SU-DHL-6 (cell line): ENCODE measurements at regions not wholly inside any gene's neighbourhood (a gene's known extent, or its start where the extent isn't known, plus 50 kb on each side); places are given as distances from the start of the nearest gene placed in this dataset.

Source experiments
- H2AFZ ChIP-seq: fragments of 200-600 bp; sonication (generic); 2 replicates; pipeline ENCODE4 v1.6.1; 2014; ENCODE audit warnings: low read depth, mild to moderate bottlenecking, moderate library complexity, mixed read lengths, antibody characterized with exemption, low read length; ENCODE audit not compliant: severe bottlenecking
- H3F3A ChIP-seq: fragments of 200-600 bp; shearing (Covaris generic); 2 replicates; pipeline ENCODE4 v1.6.0; 2016; ENCODE audit warnings: antibody characterized with exemption, mild to moderate bottlenecking; ENCODE audit not compliant: insufficient read depth
- H3K27ac ChIP-seq: fragments of 200-600 bp; sonication (generic); 2 replicates; pipeline ENCODE4 v1.5.1; 2016; ENCODE audit warnings: low read depth, mild to moderate bottlenecking, low read length, moderate library complexity, mixed read lengths
- H3K27me3 ChIP-seq: fragments of 200-600 bp; sonication (generic), shearing (Covaris generic); 2 replicates; pipeline ENCODE4 v1.6.0; 2014; ENCODE audit warnings: mild to moderate bottlenecking, low read length
- H3K36me3 ChIP-seq: fragments of 200-600 bp; sonication (generic); 2 replicates; pipeline ENCODE4 v1.6.1; 2014; ENCODE audit warnings: mild to moderate bottlenecking, low read length, mixed read lengths
- H3K4me2 ChIP-seq: fragments of 300-600, 200-600 bp; shearing (Covaris generic), sonication (generic); 2 replicates; pipeline ENCODE4 v1.6.0; 2014; ENCODE audit warnings: low read length, low read depth, mild to moderate bottlenecking; ENCODE audit not compliant: poor library complexity, severe bottlenecking
- H3K4me3 ChIP-seq: fragments of 200-600 bp; sonication (generic); 2 replicates; pipeline ENCODE4 v1.5.1; 2014; ENCODE audit warnings: antibody characterized with exemption, low read length, mild to moderate bottlenecking, mixed read lengths; ENCODE audit not compliant: insufficient read depth, poor library complexity, severe bottlenecking
- H3K79me2 ChIP-seq: fragments of 200-600 bp; sonication (generic); 2 replicates; pipeline ENCODE4 v1.6.1; 2014; ENCODE audit warnings: mild to moderate bottlenecking, low read length, moderate library complexity; ENCODE audit not compliant: insufficient read depth
- H3K9ac ChIP-seq: fragments of 200-600 bp; sonication (generic); 2 replicates; pipeline ENCODE4 v1.7.0; 2014; ENCODE audit warnings: mild to moderate bottlenecking, low read length
- H3K9me2 ChIP-seq: fragments of 200-600 bp; sonication (generic); replicated peaks from 2 replicates; pipeline ENCODE4 v1.6.1; 2014; ENCODE audit warnings: low read length; ENCODE audit not compliant: insufficient read depth
- H3K9me3 ChIP-seq: fragments of 200-600 bp; sonication (generic); 2 replicates; pipeline ENCODE4 v1.6.1; 2014; ENCODE audit warnings: low read length, mixed read lengths; ENCODE audit not compliant: insufficient read depth
- H4K20me1 ChIP-seq: fragments of 200-600 bp; sonication (generic); 2 replicates; pipeline ENCODE4 v1.6.1; 2014; ENCODE audit warnings: low read depth, mild to moderate bottlenecking, antibody characterized with exemption, low read length, moderate library complexity, mixed read lengths
- CTCF ChIP-seq: fragments of 200-600 bp; sonication (generic); IDR thresholded peaks from one replicate; pipeline ENCODE4 v1.5.1; 2017; ENCODE audit warnings: antibody characterized with exemption, mild to moderate bottlenecking, low read length, moderate library complexity; ENCODE audit not compliant: insufficient read depth, poor library complexity, severe bottlenecking
- EZH2phosphoT487 ChIP-seq: fragments of 200-600 bp; sonication (generic), shearing (Covaris generic); conservative IDR thresholded peaks from 2 replicates; pipeline ENCODE4 v1.6.1; 2018; ENCODE audit warnings: mild to moderate bottlenecking, antibody characterized with exemption, low read length, moderate library complexity, mixed read lengths

- H3K9me3 ChIP-seq: no peaks in the 10 kb centered on the region
- no peaks in the 10 kb centered on the region for H4K20me1 ChIP-seq
- no peak overlapping the region for H3K27ac ChIP-seq
- H3K9me2 ChIP-seq: no peaks in the 10 kb centered on the region
- no peaks in the 10 kb centered on the region for H3K79me2 ChIP-seq
- H3F3A ChIP-seq: no peaks in the 10 kb centered on the region
- H3K4me3 ChIP-seq: no peak overlapping the region
- no peak overlapping the region for H2AFZ ChIP-seq
- TF ChIP-seq EZH2phosphoT487 (no peak), CTCF (no peak)
- no peaks in the 10 kb centered on the region for H3K36me3 ChIP-seq
- H3K27me3 ChIP-seq: no peaks in the 10 kb centered on the region
- no peak overlapping the region for H3K4me2 ChIP-seq
- no peak overlapping the region for H3K9ac ChIP-seq
These were observed 63.4 kb upstream of the MAP3K7 start for GRCh38 chr6:90650041-90650940.

- Histone ChIP-seq H3K9me3 (no peaks in the 10 kb centered on the region), H2AFZ (no peak overlapping the region), H3K9me2 (no peaks in the 10 kb centered on the region), H3K27me3 (no peaks in the 10 kb centered on the region), H3K4me3 (no peak overlapping the region), H3K79me2 (no peaks in the 10 kb centered on the region), H3K27ac (no peak overlapping the region), H3K9ac (no peak overlapping the region), H4K20me1 (no peaks in the 10 kb centered on the region), H3K36me3 (no peaks in the 10 kb centered on the region), H3F3A (no peaks in the 10 kb centered on the region), H3K4me2 (no peak overlapping the region)
- TF ChIP-seq CTCF: no peak
- TF ChIP-seq EZH2phosphoT487: no peak
These were observed 62.0 kb upstream of the MAP3K7 start for GRCh38 chr6:90648873-90649272.

GRCh38 chr6:90646940-90647339, 60.1 kb upstream of the MAP3K7 start:
- Histone ChIP-seq H2AFZ (no peak overlapping the region), H3K27me3 (no peaks in the 10 kb centered on the region; the same call in 1 of the 2 replicates), H3K9me3 (no peaks in the 10 kb centered on the region), H3K27ac (no peak overlapping the region), H3K4me3 (no peak overlapping the region), H3K4me2 (no peak overlapping the region), H3K36me3 (no peaks in the 10 kb centered on the region), H4K20me1 (no peaks in the 10 kb centered on the region), H3F3A (no peaks in the 10 kb centered on the region), H3K79me2 (no peaks in the 10 kb centered on the region), H3K9ac (no peak overlapping the region), H3K9me2 (no peaks in the 10 kb centered on the region)
- no peak for TF ChIP-seq CTCF
- no peak for TF ChIP-seq EZH2phosphoT487
